HepG2 (cell line): ENCODE measurements at regions not wholly inside any gene's neighbourhood (a gene's known extent, or its start where the extent isn't known, plus 50 kb on each side); places are given as distances from the start of the nearest gene placed in this dataset.
"Not testable (repeated sequence)": the region's sequence is repeated elsewhere in the genome, so short reads cannot be mapped to it uniquely, and the experiment has no call there.

Experiments used
- ATAC-seq: fragments of 200-7000 bp; cut with Tn5 transposase; 3 replicates; pipeline ENCODE4 v1.9.1; 2020; ENCODE audit warnings: mild to moderate bottlenecking, moderate library complexity
- BruUV-seq: library from RNA; stranded (reverse); fragments of 400-500 nt; replicated peaks from 2 replicates; lab custom pipeline; 2021; lab: Mats Ljungman, UMichigan
- CTCF ChIA-PET: fragments of 300-600 bp; formaldehyde crosslinking; extraction: SDS; loops from one replicate; lab custom pipeline; 2021; ENCODE audit warnings: low total read pairs, inconsistent platforms, low intra/inter-chr PET ratio; lab: Yijun Ruan, JAX
- POLR2A ChIA-PET: fragments of 350-600 bp; sonication (Branson Sonifier 250); formaldehyde crosslinking; loops from one replicate; lab custom pipeline; 2020; ENCODE audit warnings: antibody characterized with exemption, inconsistent platforms; lab: Yijun Ruan, JAX
- DNase-seq: peaks from one replicate; pipeline ENCODE4 v3.0.0-alpha.2; 2015; ENCODE audit warnings: low spot score
- FAIRE-seq: peaks from 3 replicates; lab custom pipeline; 2011; peaks lifted over from hg19 to GRCh38; lab: Jason Lieb, UNC
- H2AFZ ChIP-seq: one replicate; pipeline ENCODE4 v1.6.1; 2011; ENCODE audit warnings: low read length, inconsistent platforms
- H3K27ac ChIP-seq: fragments of 300-600 bp; 3 replicates; pipeline ENCODE4 v1.8.0; 2011; ENCODE audit warnings: mixed run types, mild to moderate bottlenecking, mixed read lengths, low read length, inconsistent platforms; ENCODE audit not compliant: insufficient read depth; ENCODE audit errors: extremely low read length
- H3K27me3 ChIP-seq, 2 experiments: fragments of 200-600 bp in 1 of 2; 2 replicates in 1 of 2; 3 replicates in 1 of 2; pipeline versions ENCODE4 v1.6.0 to v1.8.0; 2011; ENCODE audit warnings: low read length in 2 of 2, mild to moderate bottlenecking in 2 of 2, moderate library complexity in 2 of 2, inconsistent platforms in 1 of 2; ENCODE audit not compliant: insufficient read depth in 2 of 2, control insufficient read depth in 1 of 2
- H3K36me3 ChIP-seq, 2 experiments: fragments of 200-600 bp in 1 of 2; replicated peaks in 1 of 2; 2 replicates in 1 of 2; 3 replicates in 1 of 2; pipeline versions ENCODE4 v1.5.1 to v1.8.0; 2011; ENCODE audit warnings: low read length in 2 of 2, inconsistent platforms in 1 of 2; ENCODE audit not compliant: insufficient read depth in 2 of 2, control insufficient read depth in 1 of 2
- H3K4me1 ChIP-seq: 2 replicates; pipeline ENCODE4 v1.5.1; 2012; ENCODE audit warnings: low read length, inconsistent platforms; ENCODE audit not compliant: insufficient read depth
- H3K4me2 ChIP-seq: 2 replicates; pipeline ENCODE4 v1.6.0; 2011; ENCODE audit warnings: low read depth, low read length, inconsistent platforms
- H3K4me3 ChIP-seq, 3 experiments: fragments of 200-600 bp in 1 of 3; sonication (generic), shearing (Covaris generic) in 1 of 3; replicated peaks in 1 of 3; 2 replicates each; pipeline ENCODE4 v1.5.1; 2011 to 2016; ENCODE audit warnings: low read length in 3 of 3, inconsistent platforms in 2 of 3, low read depth in 2 of 3, mild to moderate bottlenecking in 2 of 3, control low read depth in 1 of 3, mixed read lengths in 1 of 3; ENCODE audit not compliant: insufficient read depth in 1 of 3
- H3K79me2 ChIP-seq: one replicate; pipeline ENCODE4 v1.6.1; 2011; ENCODE audit warnings: low read length, inconsistent platforms; ENCODE audit not compliant: insufficient read depth
- H3K9ac ChIP-seq: 2 replicates; pipeline ENCODE4 v1.6.0; 2011; ENCODE audit warnings: mild to moderate bottlenecking, low read depth, low read length, inconsistent platforms; ENCODE audit not compliant: insufficient read depth
- H3K9me3 ChIP-seq: 2 replicates; pipeline ENCODE4 v1.5.1; 2012; ENCODE audit warnings: mild to moderate bottlenecking, low read length
- H4K20me1 ChIP-seq: 2 replicates; pipeline ENCODE4 v1.6.0; 2011; ENCODE audit warnings: inconsistent platforms, mild to moderate bottlenecking, low read length, moderate library complexity; ENCODE audit not compliant: insufficient read depth
- ZNF230 ChIP-seq: sonication (generic); formaldehyde crosslinking; IDR thresholded peaks from 2 replicates; pipeline ENCODE4 v1.4.0; 2020; ENCODE audit warnings: mild to moderate bottlenecking, missing genetic modification reagents
- ZNF354B ChIP-seq: sonication (generic); formaldehyde crosslinking; IDR thresholded peaks from 2 replicates; pipeline ENCODE4 v1.8.0; 2022; ENCODE audit warnings: mild to moderate bottlenecking, missing genetic modification reagents
- ZNF883 ChIP-seq: sonication (generic); formaldehyde crosslinking; IDR thresholded peaks from 2 replicates; pipeline ENCODE4 v1.5.1; 2020; ENCODE audit warnings: mild to moderate bottlenecking, missing genetic modification reagents; ENCODE audit errors: not compliant biosample characterization
- WGBS: methylation state at CpG from one replicate; pipeline ENCODE4 v1.1.6; 2017; ENCODE audit warnings: low lambda C conversion rate; 5-methylcytosine and 5-hydroxymethylcytosine counted together
- in situ Hi-C: cut with HindIII; loops from 2 replicates; pipeline ENCODE4 v1.10.0; 2017; ENCODE audit warnings: low pct_unique_long_range_greater_than_20kb; ENCODE audit not compliant: extremely low pct_ligation_motif_present
- intact Hi-C: fragments of 100-400 bp; cut with micrococcal nuclease; formaldehyde crosslinking; loops from one replicate; pipeline ENCODE4 v1.10.0; 2022; ENCODE audit not compliant: unreplicated experiment
- TF ChIP-seq, protein P1 (sequence below): sonication (generic); formaldehyde crosslinking; IDR thresholded peaks from one replicate; pipeline ENCODE4 v1.5.1; 2020; ENCODE audit warnings: mild to moderate bottlenecking, missing genetic modification reagents; ENCODE audit errors: not compliant biosample characterization
- TF ChIP-seq, protein P2 (sequence below): sonication (generic); formaldehyde crosslinking; IDR thresholded peaks from 2 replicates; pipeline ENCODE4 v1.4.0; 2020; ENCODE audit warnings: missing genetic modification reagents

DNA sequence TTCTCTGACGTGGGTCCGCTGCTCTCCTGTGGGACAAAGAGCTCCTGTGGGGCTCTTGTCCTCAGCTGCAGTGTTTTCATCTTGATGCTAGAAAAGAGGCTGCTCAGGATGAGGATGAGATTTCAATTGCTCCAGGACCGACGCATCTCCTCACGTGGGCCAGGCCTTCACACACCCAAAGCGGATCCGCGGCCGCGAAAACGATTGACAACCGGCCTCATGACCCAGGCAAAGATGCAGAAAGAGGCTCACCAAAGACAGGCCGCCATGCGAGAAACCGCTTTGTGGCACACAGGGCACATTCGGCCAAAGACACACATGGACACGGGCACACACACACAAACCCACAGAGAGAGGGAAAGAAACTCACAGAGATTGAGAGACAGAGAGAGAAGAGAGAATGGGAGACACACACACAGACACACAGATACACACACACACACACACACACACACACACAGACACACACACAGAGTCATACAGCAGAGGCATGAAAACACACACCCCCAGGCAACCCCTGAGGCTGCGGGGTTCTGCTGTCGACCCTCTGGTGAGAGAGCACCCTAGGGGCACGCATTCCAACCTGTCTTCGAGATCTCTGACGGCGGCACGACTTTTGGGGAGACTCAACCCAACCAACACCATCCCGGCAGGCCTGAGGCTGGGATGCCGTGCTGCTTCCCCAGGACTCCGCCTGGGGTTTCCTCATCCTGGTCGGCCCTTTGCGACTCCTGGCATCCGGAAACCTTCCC lies 168.5 kb upstream of the ZNF337 start:
- ATAC-seq, BruUV-seq: not testable (repeated sequence)
- TF ChIP-seq, protein P1, sequence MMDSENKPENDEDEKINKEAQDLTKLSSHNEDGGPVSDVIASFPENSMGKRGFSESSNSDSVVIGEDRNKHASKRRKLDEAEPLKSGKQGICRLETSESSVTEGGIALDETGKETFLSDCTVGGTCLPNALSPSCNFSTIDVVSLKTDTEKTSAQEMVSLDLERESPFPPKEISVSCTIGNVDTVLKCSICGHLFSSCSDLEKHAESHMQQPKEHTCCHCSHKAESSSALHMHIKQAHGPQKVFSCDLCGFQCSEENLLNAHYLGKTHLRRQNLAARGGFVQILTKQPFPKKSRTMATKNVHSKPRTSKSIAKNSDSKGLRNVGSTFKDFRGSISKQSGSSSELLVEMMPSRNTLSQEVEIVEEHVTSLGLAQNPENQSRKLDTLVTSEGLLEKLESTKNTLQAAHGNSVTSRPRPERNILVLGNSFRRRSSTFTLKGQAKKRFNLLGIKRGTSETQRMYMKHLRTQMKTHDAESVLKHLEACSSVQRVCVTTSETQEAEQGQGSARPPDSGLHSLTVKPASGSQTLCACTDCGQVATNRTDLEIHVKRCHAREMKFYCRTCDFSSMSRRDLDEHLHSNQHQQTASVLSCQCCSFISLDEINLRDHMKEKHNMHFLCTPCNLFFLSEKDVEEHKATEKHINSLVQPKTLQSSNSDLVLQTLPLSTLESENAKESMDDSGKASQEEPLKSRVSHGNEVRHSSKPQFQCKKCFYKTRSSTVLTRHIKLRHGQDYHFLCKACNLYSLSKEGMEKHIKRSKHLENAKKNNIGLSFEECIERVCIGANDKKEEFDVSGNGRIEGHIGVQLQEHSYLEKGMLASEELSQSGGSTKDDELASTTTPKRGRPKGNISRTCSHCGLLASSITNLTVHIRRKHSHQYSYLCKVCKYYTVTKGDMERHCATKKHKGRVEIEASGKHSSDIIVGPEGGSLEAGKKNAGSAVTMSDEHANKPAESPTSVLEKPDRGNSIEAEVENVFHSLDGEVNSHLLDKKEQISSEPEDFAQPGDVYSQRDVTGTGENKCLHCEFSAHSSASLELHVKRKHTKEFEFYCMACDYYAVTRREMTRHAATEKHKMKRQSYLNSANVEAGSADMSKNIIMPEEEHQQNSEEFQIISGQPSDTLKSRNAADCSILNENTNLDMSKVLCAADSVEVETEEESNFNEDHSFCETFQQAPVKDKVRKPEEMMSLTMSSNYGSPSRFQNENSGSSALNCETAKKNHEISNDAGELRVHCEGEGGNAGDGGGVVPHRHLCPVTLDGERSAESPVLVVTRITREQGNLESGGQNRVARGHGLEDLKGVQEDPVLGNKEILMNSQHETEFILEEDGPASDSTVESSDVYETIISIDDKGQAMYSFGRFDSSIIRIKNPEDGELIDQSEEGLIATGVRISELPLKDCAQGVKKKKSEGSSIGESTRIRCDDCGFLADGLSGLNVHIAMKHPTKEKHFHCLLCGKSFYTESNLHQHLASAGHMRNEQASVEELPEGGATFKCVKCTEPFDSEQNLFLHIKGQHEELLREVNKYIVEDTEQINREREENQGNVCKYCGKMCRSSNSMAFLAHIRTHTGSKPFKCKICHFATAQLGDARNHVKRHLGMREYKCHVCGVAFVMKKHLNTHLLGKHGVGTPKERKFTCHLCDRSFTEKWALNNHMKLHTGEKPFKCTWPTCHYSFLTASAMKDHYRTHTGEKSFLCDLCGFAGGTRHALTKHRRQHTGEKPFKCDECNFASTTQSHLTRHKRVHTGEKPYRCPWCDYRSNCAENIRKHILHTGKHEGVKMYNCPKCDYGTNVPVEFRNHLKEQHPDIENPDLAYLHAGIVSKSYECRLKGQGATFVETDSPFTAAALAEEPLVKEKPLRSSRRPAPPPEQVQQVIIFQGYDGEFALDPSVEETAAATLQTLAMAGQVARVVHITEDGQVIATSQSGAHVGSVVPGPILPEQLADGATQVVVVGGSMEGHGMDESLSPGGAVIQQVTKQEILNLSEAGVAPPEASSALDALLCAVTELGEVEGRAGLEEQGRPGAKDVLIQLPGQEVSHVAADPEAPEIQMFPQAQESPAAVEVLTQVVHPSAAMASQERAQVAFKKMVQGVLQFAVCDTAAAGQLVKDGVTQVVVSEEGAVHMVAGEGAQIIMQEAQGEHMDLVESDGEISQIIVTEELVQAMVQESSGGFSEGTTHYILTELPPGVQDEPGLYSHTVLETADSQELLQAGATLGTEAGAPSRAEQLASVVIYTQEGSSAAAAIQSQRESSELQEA (CRISPR knock-in tag), result peak; percentile 25
- TF ChIP-seq, protein P2, sequence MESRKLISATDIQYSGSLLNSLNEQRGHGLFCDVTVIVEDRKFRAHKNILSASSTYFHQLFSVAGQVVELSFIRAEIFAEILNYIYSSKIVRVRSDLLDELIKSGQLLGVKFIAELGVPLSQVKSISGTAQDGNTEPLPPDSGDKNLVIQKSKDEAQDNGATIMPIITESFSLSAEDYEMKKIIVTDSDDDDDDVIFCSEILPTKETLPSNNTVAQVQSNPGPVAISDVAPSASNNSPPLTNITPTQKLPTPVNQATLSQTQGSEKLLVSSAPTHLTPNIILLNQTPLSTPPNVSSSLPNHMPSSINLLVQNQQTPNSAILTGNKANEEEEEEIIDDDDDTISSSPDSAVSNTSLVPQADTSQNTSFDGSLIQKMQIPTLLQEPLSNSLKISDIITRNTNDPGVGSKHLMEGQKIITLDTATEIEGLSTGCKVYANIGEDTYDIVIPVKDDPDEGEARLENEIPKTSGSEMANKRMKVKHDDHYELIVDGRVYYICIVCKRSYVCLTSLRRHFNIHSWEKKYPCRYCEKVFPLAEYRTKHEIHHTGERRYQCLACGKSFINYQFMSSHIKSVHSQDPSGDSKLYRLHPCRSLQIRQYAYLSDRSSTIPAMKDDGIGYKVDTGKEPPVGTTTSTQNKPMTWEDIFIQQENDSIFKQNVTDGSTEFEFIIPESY, result 0 out of 2 replicates have a peak, but pooled peaks have one; percentile 21
- TF ChIP-seq ZNF883 (CRISPR knock-in tag) (peak; percentile 10), ZNF354B (CRISPR knock-in tag) (0 out of 2 replicates have a peak, but pooled peaks have one; percentile 32), ZNF230 (CRISPR knock-in tag) (0 out of 2 replicates have a peak, but pooled peaks have one; percentile 46)

More for the DNA sequence above, 168.5 kb upstream of the ZNF337 start:
- CTCF ChIA-PET, in situ Hi-C loops, H3K9me3 ChIP-seq, H3K27ac ChIP-seq, H3K36me3 ChIP-seq, H3K79me2 ChIP-seq, POLR2A ChIA-PET, FAIRE-seq, DNase-seq, H2AFZ ChIP-seq, H4K20me1 ChIP-seq: not testable (repeated sequence)
- peaks cover 19 to 92% of the 10 kb centered on the region in 2 experiments for H3K27me3 ChIP-seq
- peak overlapping the region; percentile 47 to 79 (median 53); a peak in 5 of 6 replicates for H3K4me3 ChIP-seq
- 65% methylated on average over 24 of the region's 30 CpGs for WGBS
- intact Hi-C loops, result loop anchor here (5.0 kb wide), 1 partner anchor 113 kb away; no protein-coding TSS in a partner anchor
- H3K4me2 ChIP-seq, result peak overlapping the region; percentile 100
- peaks cover 68% of the 10 kb centered on the region for H3K4me1 ChIP-seq
- H3K9ac ChIP-seq, result peak overlapping the region; percentile 10; the same call in 1 of the 2 replicates
